MG63 (cell line): ENCODE measurements at regions not wholly inside any gene's neighbourhood (a gene's known extent, or its start where the extent isn't known, plus 50 kb on each side); places are given as distances from the start of the nearest gene placed in this dataset.
"Not testable (repeated sequence)": the region's sequence is repeated elsewhere in the genome, so short reads cannot be mapped to it uniquely, and the experiment has no call there.

Experiments
- DNase-seq: peaks from one replicate; pipeline ENCODE4 v3.0.0-alpha.2; 2020
- H3K27me3 ChIP-seq: fragments of 250-450 bp; sonication (Bioruptor Pico); 2 replicates; pipeline ENCODE4 v1.5.1; 2020; ENCODE audit warnings: mild to moderate bottlenecking, moderate library complexity
- H3K36me3 ChIP-seq: fragments of 250-450 bp; sonication (Bioruptor Pico); 2 replicates; pipeline ENCODE4 v1.5.1; 2020; ENCODE audit warnings: mild to moderate bottlenecking, moderate library complexity
- H3K4me3 ChIP-seq: fragments of 250-450 bp; sonication (Bioruptor Pico); 2 replicates; pipeline ENCODE4 v1.5.1; 2020; ENCODE audit warnings: mild to moderate bottlenecking, moderate library complexity
- H3K9me3 ChIP-seq: fragments of 250-450 bp; sonication (Bioruptor Pico); 2 replicates; pipeline ENCODE4 v1.5.1; 2020; ENCODE audit warnings: mild to moderate bottlenecking, moderate library complexity

DNA sequence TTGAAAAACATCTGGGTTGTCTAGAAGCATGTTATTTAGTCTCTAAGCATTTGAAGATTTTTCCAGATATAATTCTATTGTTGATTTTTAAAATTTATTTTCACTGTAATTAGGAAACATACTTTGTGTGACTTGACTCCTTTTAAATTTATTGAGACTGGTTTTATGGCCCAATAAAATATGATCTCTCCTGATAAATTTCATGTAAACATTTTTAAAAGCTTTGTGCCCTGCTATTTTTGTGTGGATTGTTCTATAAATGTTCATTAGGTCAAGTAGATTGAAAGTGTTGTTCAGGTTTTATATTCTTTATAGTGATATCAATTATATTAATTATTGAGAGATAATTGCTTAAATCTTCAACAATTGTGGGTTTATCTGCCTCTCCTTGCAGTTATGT lies 105.4 kb downstream of the RFX6 start:
- no peak for DNase-seq
- no peaks in the 10 kb centered on the region for H3K36me3 ChIP-seq
- no peaks in the 10 kb centered on the region for H3K27me3 ChIP-seq
- H3K9me3 ChIP-seq, result peaks cover 2% of the 10 kb centered on the region; the same call in 1 of the 2 replicates
- H3K4me3 ChIP-seq, result no peak overlapping the region

DNA sequence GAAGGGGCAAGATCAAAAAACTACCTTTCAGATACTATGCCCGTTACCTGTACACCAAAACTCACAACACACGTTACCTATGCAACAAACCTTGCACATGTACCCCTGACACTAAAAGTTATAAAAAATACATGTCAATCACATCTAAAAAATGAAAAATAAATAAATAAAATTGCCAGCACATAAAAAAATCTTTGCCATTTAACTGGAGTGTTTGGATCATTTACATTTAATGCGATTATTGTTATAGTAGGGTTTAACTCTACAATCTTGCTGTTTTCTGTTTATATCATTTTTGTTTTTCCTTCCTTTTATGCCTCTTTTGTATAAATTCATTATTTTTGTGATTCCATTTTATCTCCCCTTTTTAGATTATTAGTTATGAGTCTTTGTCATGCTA lies 106.3 kb downstream of the RFX6 start:
- no peaks in the 10 kb centered on the region for H3K36me3 ChIP-seq
- H3K27me3 ChIP-seq, result no peaks in the 10 kb centered on the region
- DNase-seq, result no peak
- peaks cover 2% of the 10 kb centered on the region; the same call in 1 of the 2 replicates for H3K9me3 ChIP-seq
- H3K4me3 ChIP-seq, result no peak overlapping the region

DNA sequence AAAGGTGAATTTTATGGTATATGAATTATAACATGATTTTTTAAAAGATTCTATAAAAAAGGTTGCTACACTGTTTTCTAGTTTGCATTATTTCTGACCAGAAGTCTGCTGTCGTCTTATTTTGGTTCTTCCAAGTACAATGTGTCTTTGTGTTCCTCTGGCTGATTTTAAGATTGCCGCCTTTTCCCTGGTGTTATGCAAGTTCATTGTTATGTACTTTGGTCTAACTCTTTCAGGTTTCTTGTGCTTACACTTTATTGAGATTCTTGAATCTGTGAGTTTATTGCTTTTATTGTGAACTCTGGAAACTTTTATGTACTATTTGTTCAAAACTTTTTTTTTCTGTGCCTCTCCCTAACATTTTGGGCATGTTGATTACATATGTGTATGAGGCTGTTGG lies 109.8 kb downstream of the RFX6 start:
- DNase-seq, result no peak
- Histone ChIP-seq H3K27me3 (no peaks in the 10 kb centered on the region), H3K36me3 (no peaks in the 10 kb centered on the region), H3K9me3 (peaks cover 2% of the 10 kb centered on the region; the same call in 1 of the 2 replicates), H3K4me3 (no peak overlapping the region)

GRCh38 chr6:116990679-116991078 lies 113.6 kb downstream of the RFX6 start:
- Histone ChIP-seq H3K27me3 (no peaks in the 10 kb centered on the region), H3K9me3 (no peaks in the 10 kb centered on the region)

DNA sequence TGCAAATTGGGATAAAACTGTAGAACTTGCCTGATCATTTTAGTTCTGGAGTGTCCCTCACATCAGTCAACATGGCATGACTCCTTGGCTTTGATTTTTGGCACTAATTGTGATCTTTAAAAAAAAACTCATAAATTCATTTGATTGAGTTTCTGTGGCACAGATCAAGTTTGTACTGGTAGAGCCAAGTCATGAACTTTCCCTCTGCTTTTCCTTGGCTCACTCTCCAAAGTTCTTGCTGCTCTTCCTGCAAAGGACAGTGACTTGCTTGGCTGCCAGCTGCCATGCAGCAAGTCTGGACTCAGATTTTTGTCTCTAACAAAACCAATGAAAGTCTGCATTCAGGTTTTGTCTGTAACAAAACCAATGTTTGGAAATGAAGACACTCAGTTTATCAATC lies 115.5 kb downstream of the RFX6 start:
- DNase-seq, result no peak
- H3K4me3 ChIP-seq, result no peak overlapping the region
- H3K36me3 ChIP-seq, result no peaks in the 10 kb centered on the region
- H3K9me3 ChIP-seq, result no peaks in the 10 kb centered on the region
- no peaks in the 10 kb centered on the region for H3K27me3 ChIP-seq

More at GRCh38 chr6:116990679-116991078, 113.6 kb downstream of the RFX6 start:
- DNase-seq, result no peak
- Histone ChIP-seq H3K4me3 (no peak overlapping the region), H3K36me3 (no peaks in the 10 kb centered on the region)

- Histone ChIP-seq H3K27me3 (no peaks in the 10 kb centered on the region), H3K9me3 (no peaks in the 10 kb centered on the region), H3K36me3 (no peaks in the 10 kb centered on the region), H3K4me3 (no peak overlapping the region)
- DNase-seq, result no peak
Measured at GRCh38 chr6:116994447-116994846, 117.4 kb downstream of the RFX6 start.

GRCh38 chr6:116996842-116997241 lies 119.8 kb downstream of the RFX6 start:
- DNase-seq, result no peak
- Histone ChIP-seq H3K9me3 (no peaks in the 10 kb centered on the region), H3K36me3 (no peaks in the 10 kb centered on the region), H3K27me3 (no peaks in the 10 kb centered on the region), H3K4me3 (no peak overlapping the region)

DNA sequence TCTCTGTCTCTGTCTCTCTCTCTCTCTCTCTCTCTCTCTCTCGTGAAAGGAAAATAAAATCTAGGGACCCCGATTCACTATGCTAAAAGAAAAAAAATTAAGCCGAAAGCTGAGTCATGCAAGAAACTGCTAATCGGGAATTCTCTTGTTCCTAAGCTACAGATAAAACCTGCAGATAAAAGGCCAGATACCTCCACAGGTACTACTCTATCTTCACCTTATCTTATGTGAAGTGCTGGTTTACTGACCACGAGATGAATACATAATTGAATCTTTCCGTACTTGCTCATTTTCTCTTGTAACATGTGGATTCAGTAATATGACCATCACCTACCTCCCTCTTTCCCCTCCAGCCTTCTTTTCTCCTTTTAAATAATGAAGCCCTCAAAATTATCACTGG lies 120.5 kb downstream of the RFX6 start:
- Histone ChIP-seq H3K4me3 (no peak overlapping the region), H3K9me3 (no peaks in the 10 kb centered on the region)

DNA sequence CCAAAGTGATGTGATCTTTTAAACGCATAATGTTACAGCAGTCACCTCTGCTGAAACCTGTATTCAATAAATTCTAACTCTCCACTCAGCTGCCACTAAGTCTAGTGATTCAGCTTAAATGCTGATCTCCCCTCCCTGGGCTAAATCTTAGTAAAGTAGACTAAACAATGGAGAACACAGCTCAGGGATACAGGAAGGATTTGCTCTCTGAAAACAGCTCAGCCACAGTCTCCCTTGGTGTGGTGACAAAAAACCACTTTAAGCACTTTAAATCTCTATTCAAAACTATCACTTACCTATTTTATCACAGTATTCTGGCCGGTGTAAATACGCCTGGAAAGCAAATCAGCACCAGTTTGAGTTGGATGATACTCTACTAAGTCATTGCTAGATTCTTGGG lies 130.6 kb downstream of the RFX6 start:
- Histone ChIP-seq H3K4me3 (no peak overlapping the region), H3K9me3 (no peaks in the 10 kb centered on the region), H3K36me3 (no peaks in the 10 kb centered on the region), H3K27me3 (no peaks in the 10 kb centered on the region)
- DNase-seq, result no peak

More for the DNA sequence above, 120.5 kb downstream of the RFX6 start:
- DNase-seq, result no peak
- Histone ChIP-seq H3K36me3 (no peaks in the 10 kb centered on the region), H3K27me3 (no peaks in the 10 kb centered on the region)

- Histone ChIP-seq H3K27me3 (no peaks in the 10 kb centered on the region), H3K36me3 (no peaks in the 10 kb centered on the region), H3K4me3 (no peak overlapping the region), H3K9me3 (no peaks in the 10 kb centered on the region)
- DNase-seq, result no peak
Measured at GRCh38 chr6:117008618-117009017, 131.6 kb downstream of the RFX6 start.

DNA sequence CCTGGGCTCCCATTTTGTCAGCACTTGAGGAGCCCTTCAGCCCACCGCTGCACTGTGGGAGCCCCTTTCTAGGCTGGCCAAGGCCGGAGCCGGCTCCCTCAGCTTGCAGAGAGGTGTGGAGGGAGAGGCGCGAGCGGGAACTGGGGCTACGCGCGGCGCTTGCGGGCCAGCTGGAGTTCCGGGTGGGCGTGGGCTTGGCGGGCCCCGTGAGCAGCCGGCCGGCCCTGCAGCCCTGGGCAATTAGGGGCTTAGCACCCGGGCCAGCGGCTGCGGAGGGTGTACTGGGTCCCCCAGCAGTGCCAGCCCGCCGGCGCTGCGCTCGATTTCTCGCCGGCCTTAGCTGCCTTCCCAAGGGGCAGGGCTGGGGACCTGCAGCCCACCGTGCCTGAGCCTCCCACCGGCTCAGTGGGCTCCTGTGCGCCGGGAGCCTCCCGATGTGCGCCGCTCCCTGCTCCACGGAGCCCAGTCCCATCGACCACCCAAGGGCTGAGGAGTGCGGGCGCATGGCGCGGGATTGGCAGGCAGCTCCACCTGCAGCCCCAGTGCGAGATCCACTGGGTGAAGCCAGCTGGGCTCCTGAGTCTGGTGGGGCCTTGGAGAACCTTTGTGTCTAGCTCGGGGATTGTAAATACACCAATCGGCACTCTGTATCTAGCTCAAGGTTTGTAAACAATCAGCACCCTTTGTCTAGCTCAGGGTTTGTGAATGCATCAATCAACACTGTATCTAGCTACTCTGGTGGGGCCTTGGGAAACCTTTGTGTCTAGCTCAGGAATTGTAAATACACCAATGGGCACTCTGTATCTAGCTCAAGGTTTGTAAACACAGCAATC lies 137.8 kb downstream of the RFX6 start:
- not testable (repeated sequence) for H3K27me3 ChIP-seq, H3K4me3 ChIP-seq, H3K36me3 ChIP-seq, H3K9me3 ChIP-seq, DNase-seq

GRCh38 chr6:117015474-117015804 lies 138.4 kb downstream of the RFX6 start:
- H3K36me3 ChIP-seq, H3K9me3 ChIP-seq, DNase-seq, H3K27me3 ChIP-seq, H3K4me3 ChIP-seq: not testable (repeated sequence)

GRCh38 chr6:117018771-117019170 lies 141.7 kb downstream of the RFX6 start:
- Histone ChIP-seq H3K36me3 (no peaks in the 10 kb centered on the region), H3K9me3 (peaks cover 7% of the 10 kb centered on the region), H3K4me3 (no peak overlapping the region), H3K27me3 (no peaks in the 10 kb centered on the region)
- no peak for DNase-seq

- Histone ChIP-seq H3K9me3 (peaks cover 7% of the 10 kb centered on the region), H3K36me3 (no peaks in the 10 kb centered on the region), H3K27me3 (no peaks in the 10 kb centered on the region), H3K4me3 (no peak overlapping the region)
- DNase-seq, result no peak
Measured at GRCh38 chr6:117022774-117023173, 145.7 kb downstream of the RFX6 start.

DNA sequence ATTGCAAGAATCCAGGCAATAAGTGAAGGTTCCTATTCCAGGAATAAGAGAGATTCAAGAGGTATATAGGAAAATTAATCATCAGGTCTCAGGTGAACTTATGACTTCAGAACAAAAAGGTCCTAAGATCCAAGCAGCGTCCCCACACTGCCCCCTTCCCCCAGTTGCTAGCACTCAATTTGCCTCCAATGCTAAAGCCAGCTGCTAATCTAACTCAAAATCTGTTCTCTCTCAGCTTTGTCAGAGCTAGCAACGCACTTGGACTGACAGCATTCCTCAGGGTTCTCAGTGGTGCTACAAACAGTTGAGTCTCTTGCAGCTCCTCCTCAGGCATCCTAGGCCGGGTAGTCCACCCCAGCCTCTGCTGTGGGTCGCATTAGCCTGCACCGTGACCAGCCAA lies 148.3 kb downstream of the RFX6 start:
- Histone ChIP-seq H3K4me3 (no peak overlapping the region), H3K27me3 (no peaks in the 10 kb centered on the region), H3K9me3 (no peaks in the 10 kb centered on the region), H3K36me3 (no peaks in the 10 kb centered on the region)
- DNase-seq, result no peak

DNA sequence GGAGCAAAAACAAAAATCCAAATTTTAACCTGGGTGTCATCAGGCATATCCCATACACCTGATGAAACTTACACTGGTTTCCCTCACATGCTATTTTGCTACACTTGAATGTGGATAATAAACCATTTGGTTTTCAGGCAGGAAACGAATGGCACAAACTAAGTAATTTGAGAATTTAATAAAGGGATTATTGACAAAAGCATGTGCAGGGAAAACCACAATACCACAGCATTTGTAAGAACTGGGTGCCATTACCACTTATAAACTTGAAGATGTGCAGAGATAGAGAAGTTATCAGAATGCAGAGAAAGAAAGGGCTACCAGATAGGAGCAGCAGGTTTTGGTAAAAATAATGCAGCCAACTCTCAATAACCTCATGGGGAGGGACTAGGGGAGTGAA lies 151.2 kb downstream of the RFX6 start:
- DNase-seq, result no peak
- no peaks in the 10 kb centered on the region for H3K36me3 ChIP-seq
- H3K27me3 ChIP-seq, result no peaks in the 10 kb centered on the region
- H3K4me3 ChIP-seq, result no peak overlapping the region
- H3K9me3 ChIP-seq, result no peaks in the 10 kb centered on the region

DNA sequence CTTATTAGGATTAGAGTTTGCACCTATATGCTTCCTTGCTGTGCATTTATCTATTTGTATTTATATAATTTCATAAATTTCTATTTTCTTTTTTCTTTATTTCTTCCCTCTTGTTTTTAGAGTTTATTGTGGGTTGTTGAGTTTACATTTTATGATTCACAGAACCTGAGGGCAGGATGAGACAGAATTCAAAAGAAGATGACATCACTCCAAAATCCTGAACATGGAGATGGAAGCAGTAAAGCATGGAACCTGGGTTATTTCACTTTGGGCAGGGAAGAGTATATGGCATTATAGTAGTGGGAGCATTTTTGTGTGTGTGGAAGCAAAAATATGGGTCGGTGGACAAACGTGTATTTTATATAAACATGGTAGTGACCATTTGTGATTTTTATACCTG lies 157.5 kb downstream of the RFX6 start:
- H3K36me3 ChIP-seq, result no peaks in the 10 kb centered on the region
- DNase-seq, result no peak
- H3K4me3 ChIP-seq, result no peak overlapping the region
- no peaks in the 10 kb centered on the region for H3K9me3 ChIP-seq
- no peaks in the 10 kb centered on the region for H3K27me3 ChIP-seq

DNA sequence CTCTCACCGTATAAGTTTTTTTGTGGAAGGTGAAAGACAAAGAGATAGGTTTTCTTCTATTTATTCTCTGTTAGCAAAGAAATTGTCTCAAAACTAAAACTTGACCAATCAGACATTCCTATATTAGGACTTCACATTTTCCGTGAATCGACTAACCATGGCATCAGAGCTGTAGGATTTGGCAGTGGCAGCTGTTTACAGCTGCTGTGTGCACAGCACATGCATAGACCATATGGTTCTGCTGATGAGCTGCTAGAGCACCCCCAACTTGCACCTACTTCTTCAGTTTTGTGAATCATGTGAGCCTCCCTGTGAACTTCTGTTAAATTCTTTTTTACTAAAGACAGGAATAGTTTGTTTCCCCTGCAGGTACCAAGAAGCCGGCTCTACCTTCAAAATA lies 157.9 kb downstream of the RFX6 start:
- Histone ChIP-seq H3K4me3 (no peak overlapping the region), H3K9me3 (no peaks in the 10 kb centered on the region), H3K36me3 (no peaks in the 10 kb centered on the region), H3K27me3 (no peaks in the 10 kb centered on the region)
- peak; percentile 48 for DNase-seq
